ENCODE measurements at regions not wholly inside any gene's neighbourhood (a gene's known extent, or its start where the extent isn't known, plus 50 kb on each side); places are given as distances from the start of the nearest gene placed in this dataset.

DNA sequence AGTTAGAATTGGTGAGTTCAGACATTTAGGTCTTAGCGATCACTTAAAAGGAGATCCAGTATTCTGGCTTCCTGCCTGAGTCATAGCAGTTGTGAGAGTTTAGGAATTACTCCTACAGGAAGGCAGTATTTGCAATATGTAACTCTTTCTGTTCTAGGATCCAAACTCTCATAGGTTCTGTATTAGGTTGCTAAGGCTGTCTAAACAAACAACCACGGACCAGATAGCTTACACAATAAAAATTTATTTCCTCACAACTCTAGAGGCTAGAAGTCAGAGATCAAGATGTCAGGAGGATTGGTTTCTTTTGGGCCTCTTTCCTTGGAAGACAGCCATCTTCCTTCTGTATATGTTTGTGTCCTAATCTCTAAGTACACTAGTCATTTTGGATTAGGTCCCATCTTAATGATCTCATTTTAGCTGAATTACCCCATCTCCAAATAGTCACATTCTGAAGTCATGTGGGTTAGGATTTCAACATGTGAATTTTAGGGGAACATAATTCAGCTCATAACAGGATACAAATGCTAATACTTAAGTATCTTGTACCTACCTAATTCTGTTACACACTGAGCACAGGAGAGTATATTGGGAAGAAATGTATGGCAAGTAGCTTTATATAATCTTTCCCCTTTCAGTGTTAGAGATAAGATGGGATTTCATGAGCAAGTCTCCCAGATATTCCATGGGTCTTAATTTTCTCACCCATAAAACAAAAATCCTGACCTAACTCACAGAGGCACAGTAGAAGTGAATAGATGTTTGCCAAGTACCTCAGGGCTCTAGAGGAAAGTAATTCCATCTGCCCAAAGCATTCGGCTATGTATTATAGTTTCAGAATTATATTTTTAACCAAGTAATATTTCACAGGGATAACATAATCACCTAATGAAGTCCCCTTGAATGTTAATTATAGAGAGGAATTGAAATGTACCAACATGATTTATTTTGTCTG, 144.4 kb downstream of the PTBP2 start:
- no peaks in the 10 kb centered on the region for H3K9me2 ChIP-seq (replicated peaks; ENCODE audit: insufficient read depth, low read length)
- no peak overlapping the region for H2AFZ ChIP-seq (ENCODE audit: low read length)

DNA sequence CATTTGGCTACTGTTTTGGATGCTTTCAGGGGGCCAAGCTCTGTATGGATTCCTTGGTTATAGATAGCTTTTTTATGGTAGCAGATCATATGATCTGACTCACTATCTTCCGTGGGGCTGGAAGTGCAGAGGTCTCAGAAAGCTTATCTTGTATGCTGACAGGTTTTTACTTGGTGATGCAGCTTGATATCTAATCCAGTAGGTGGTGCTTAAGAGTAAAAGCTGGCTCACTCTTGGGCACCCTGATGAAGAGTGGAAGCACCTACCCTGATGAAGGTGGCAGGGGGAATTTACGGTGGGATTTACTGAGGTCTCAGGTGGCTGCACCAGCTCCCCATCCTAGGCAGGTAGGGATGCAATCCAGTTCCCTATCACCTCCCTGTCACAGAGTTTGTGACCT, 151.2 kb downstream of the PTBP2 start:
- no peak overlapping the region for H3K27ac ChIP-seq (ENCODE audit: low read length)
- no peaks in the 10 kb centered on the region for H3K9me2 ChIP-seq (replicated peaks; ENCODE audit: insufficient read depth, low read length)
- H3K9ac ChIP-seq (ENCODE audit: low read length), result no peak overlapping the region
- no peaks in the 10 kb centered on the region for H3K36me3 ChIP-seq (ENCODE audit: insufficient read depth, low read length)
- no peaks in the 10 kb centered on the region for H3K79me2 ChIP-seq (ENCODE audit: low read length)
- no peak overlapping the region for H2AFZ ChIP-seq (ENCODE audit: low read length)
- peaks cover 19% of the 10 kb centered on the region for H3K9me3 ChIP-seq (ENCODE audit: low read length)
- no peak overlapping the region for H3K4me2 ChIP-seq (ENCODE audit: low read depth, low read length, poor library complexity, severe bottlenecking)
- H4K20me1 ChIP-seq (ENCODE audit: insufficient read depth, low read depth, low read length), result no peaks in the 10 kb centered on the region
- H3K4me3 ChIP-seq (ENCODE audit: low read length), result no peak overlapping the region
- no peaks in the 10 kb centered on the region for H3K27me3 ChIP-seq (ENCODE audit: low read length)
- no peaks in the 10 kb centered on the region for H3K4me1 ChIP-seq (ENCODE audit: low read length)
- no peak for DNase-seq

More for the DNA sequence above, 144.4 kb downstream of the PTBP2 start:
- Histone ChIP-seq H3K4me2 (ENCODE audit: low read depth, low read length, poor library complexity, severe bottlenecking) (no peak overlapping the region), H4K20me1 (ENCODE audit: insufficient read depth, low read depth, low read length) (no peaks in the 10 kb centered on the region), H3K27ac (ENCODE audit: low read length) (no peak overlapping the region), H3K9ac (ENCODE audit: low read length) (no peak overlapping the region), H3K4me1 (ENCODE audit: low read length) (no peaks in the 10 kb centered on the region), H3K4me3 (ENCODE audit: low read length) (no peak overlapping the region), H3K9me3 (ENCODE audit: low read length) (no peaks in the 10 kb centered on the region), H3K36me3 (ENCODE audit: insufficient read depth, low read length) (no peaks in the 10 kb centered on the region), H3K27me3 (ENCODE audit: low read length) (no peaks in the 10 kb centered on the region), H3K79me2 (ENCODE audit: low read length) (no peaks in the 10 kb centered on the region)
- no peak for DNase-seq

DNA sequence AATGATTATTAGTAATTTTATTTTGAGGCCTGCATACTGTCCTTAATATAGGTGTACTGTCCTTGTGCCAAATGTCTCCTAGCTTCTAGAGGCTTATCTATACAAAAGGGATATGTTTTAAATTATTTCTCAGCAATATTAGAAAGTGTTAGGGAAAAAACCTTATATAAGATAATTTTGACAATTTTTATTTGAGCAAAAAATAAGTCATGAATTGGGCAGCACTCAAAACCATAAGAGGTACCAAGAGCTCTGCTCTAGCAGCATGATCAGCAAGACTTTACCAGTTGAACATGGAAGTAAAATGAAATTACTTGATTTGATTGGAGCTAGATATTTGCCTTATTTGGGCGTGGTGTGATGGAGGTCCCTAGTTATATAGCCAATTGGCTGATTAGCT, 157.1 kb downstream of the PTBP2 start:
- H2AFZ ChIP-seq (ENCODE audit: low read length), result no peak overlapping the region
- no peaks in the 10 kb centered on the region for H3K79me2 ChIP-seq (ENCODE audit: low read length)
- no peaks in the 10 kb centered on the region for H3K27me3 ChIP-seq (ENCODE audit: low read length)
- no peak overlapping the region for H3K27ac ChIP-seq (ENCODE audit: low read length)
- no peaks in the 10 kb centered on the region for H4K20me1 ChIP-seq (ENCODE audit: insufficient read depth, low read depth, low read length)
- no peak overlapping the region for H3K4me3 ChIP-seq (ENCODE audit: low read length)
- H3K9me2 ChIP-seq (replicated peaks; ENCODE audit: insufficient read depth, low read length), result no peaks in the 10 kb centered on the region
- no peak for DNase-seq
- H3K4me1 ChIP-seq (ENCODE audit: low read length), result no peaks in the 10 kb centered on the region
- no peaks in the 10 kb centered on the region for H3K36me3 ChIP-seq (ENCODE audit: insufficient read depth, low read length)
- no peaks in the 10 kb centered on the region for H3K9me3 ChIP-seq (ENCODE audit: low read length)
- no peak overlapping the region for H3K9ac ChIP-seq (ENCODE audit: low read length)
- no peak overlapping the region for H3K4me2 ChIP-seq (ENCODE audit: low read depth, low read length, poor library complexity, severe bottlenecking)

DNA sequence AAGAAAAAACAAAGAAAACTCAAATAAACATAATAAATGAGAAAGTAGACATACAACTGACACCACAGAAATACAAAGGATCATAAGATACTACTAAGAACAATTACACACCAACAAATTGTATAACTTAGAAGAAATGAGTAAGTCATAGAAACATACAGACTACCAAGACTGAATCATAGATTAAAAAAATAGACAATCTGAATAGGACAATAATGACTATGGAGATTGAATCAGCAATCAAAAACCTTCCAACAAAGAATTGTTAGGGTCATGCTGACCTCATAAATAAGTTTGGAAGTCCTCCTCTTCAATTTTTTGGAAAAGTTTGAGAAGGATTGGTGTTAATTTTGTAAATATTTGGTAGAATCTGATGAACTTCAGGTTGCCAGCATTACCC, 159.0 kb downstream of the PTBP2 start:
- Histone ChIP-seq H3K9me3 (ENCODE audit: low read length) (no peaks in the 10 kb centered on the region), H3K36me3 (ENCODE audit: insufficient read depth, low read length) (no peaks in the 10 kb centered on the region), H4K20me1 (ENCODE audit: insufficient read depth, low read depth, low read length) (no peaks in the 10 kb centered on the region), H3K27me3 (ENCODE audit: low read length) (no peaks in the 10 kb centered on the region), H2AFZ (ENCODE audit: low read length) (no peak overlapping the region), H3K9me2 (replicated peaks; ENCODE audit: insufficient read depth, low read length) (no peaks in the 10 kb centered on the region), H3K4me2 (ENCODE audit: low read depth, low read length, poor library complexity, severe bottlenecking) (no peak overlapping the region), H3K4me3 (ENCODE audit: low read length) (no peak overlapping the region), H3K9ac (ENCODE audit: low read length) (no peak overlapping the region), H3K4me1 (ENCODE audit: low read length) (no peaks in the 10 kb centered on the region), H3K27ac (ENCODE audit: low read length) (no peak overlapping the region), H3K79me2 (ENCODE audit: low read length) (no peaks in the 10 kb centered on the region)
- no peak for DNase-seq

GRCh38 chr1:96882096-96882495, 160.5 kb downstream of the PTBP2 start:
- Histone ChIP-seq H3K4me3 (ENCODE audit: low read length) (no peak overlapping the region), H2AFZ (ENCODE audit: low read length) (no peak overlapping the region), H3K4me2 (ENCODE audit: low read depth, low read length, poor library complexity, severe bottlenecking) (peak overlapping the region; percentile 19), H3K4me1 (ENCODE audit: low read length) (no peaks in the 10 kb centered on the region), H3K9ac (ENCODE audit: low read length) (no peak overlapping the region), H3K27ac (ENCODE audit: low read length) (no peak overlapping the region), H3K27me3 (ENCODE audit: low read length) (no peaks in the 10 kb centered on the region), H4K20me1 (ENCODE audit: insufficient read depth, low read depth, low read length) (no peaks in the 10 kb centered on the region), H3K79me2 (ENCODE audit: low read length) (no peaks in the 10 kb centered on the region), H3K36me3 (ENCODE audit: insufficient read depth, low read length) (no peaks in the 10 kb centered on the region), H3K9me2 (replicated peaks; ENCODE audit: insufficient read depth, low read length) (no peaks in the 10 kb centered on the region), H3K9me3 (ENCODE audit: low read length) (no peaks in the 10 kb centered on the region)
- no peak for DNase-seq

DNA sequence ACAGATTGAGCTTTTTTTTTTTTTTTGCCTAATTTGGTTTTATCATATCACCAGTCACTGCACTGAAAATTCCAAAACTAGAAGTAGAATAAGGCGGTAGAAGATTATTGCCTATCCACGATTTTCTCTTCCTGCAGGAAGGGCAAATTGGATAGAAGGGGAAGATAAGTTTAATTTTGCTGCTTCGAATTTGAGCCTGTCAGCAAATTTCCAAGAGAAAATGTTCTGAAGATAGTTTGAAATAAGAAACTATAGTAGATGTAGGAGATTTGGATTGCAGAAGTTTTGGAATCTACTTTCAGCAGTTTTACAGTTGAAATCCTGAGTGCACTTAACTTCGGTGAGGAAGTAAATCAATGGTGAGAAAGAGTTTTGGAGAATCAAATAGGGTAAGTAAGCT, 164.9 kb downstream of the PTBP2 start:
- Histone ChIP-seq H3K27ac (ENCODE audit: low read length) (no peak overlapping the region), H4K20me1 (ENCODE audit: insufficient read depth, low read depth, low read length) (no peaks in the 10 kb centered on the region), H3K9me3 (ENCODE audit: low read length) (no peaks in the 10 kb centered on the region), H2AFZ (ENCODE audit: low read length) (no peak overlapping the region), H3K79me2 (ENCODE audit: low read length) (no peaks in the 10 kb centered on the region), H3K27me3 (ENCODE audit: low read length) (no peaks in the 10 kb centered on the region), H3K4me1 (ENCODE audit: low read length) (no peaks in the 10 kb centered on the region), H3K9ac (ENCODE audit: low read length) (no peak overlapping the region), H3K4me2 (ENCODE audit: low read depth, low read length, poor library complexity, severe bottlenecking) (no peak overlapping the region), H3K4me3 (ENCODE audit: low read length) (no peak overlapping the region), H3K9me2 (replicated peaks; ENCODE audit: insufficient read depth, low read length) (no peaks in the 10 kb centered on the region), H3K36me3 (ENCODE audit: insufficient read depth, low read length) (no peaks in the 10 kb centered on the region)
- DNase-seq, result no peak

DNA sequence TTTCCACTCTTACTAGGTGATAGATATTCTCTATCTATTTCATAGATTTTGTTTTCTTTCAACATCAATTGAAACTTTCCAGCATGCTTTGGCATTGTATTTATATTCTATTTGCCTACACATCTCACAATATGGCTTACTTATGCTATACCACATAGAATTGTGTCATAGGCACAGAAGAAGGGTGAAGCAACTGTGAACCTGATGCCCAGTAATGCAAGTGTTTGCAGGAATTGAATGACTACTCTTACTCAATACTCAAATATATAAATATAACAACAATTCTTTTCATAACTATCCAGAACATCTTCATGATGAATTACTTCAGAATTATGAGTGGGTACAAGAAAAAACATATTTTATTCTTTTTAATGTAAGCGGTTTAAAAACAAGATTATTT, 165.9 kb downstream of the PTBP2 start:
- H3K79me2 ChIP-seq (ENCODE audit: low read length), result no peaks in the 10 kb centered on the region
- H3K27me3 ChIP-seq (ENCODE audit: low read length), result no peaks in the 10 kb centered on the region

DNA sequence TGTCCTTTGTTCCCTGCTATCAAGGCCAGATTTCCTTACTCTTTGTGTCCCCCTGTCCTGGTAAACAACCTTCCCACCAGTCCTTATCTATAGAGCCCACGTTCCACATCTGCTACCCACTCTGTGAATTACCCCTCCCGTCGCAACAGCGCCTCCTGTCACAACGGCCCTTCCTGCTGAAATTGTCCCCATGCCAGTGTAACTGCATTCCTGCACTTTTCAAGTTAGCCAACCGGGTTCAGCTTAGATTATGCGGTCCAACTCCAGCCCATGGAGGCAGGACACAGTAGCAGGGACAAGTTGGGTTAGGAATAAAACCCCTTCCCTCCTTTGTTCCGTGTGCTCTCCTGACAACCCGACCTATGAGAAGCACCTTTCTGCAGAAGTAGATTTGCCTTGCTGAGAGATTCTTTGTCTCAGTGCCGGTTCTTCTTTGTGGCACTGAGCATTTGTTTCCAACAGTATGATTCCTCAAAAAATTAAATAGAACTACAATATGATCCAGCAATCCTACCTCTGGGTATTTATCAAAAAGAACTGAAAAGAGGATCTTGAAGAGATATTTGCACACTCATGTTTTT, 180.3 kb downstream of the PTBP2 start:
- H3K9me2 ChIP-seq (replicated peaks; ENCODE audit: insufficient read depth, low read length), result no peaks in the 10 kb centered on the region
- no peak overlapping the region for H3K9ac ChIP-seq (ENCODE audit: low read length)
- H3K27ac ChIP-seq (ENCODE audit: low read length), result no peak overlapping the region
- no peak overlapping the region for H2AFZ ChIP-seq (ENCODE audit: low read length)
- H3K36me3 ChIP-seq (ENCODE audit: insufficient read depth, low read length), result no peaks in the 10 kb centered on the region
- peaks cover 4% of the 10 kb centered on the region; the same call in 1 of the 2 replicates for H3K9me3 ChIP-seq (ENCODE audit: low read length)
- H3K79me2 ChIP-seq (ENCODE audit: low read length), result no peaks in the 10 kb centered on the region
- DNase-seq, result no peak
- no peaks in the 10 kb centered on the region for H3K4me1 ChIP-seq (ENCODE audit: low read length)
- H3K27me3 ChIP-seq (ENCODE audit: low read length), result 0 out of 2 replicates have a peak, but pooled peaks cover 1% of the 10 kb centered on the region
- H3K4me3 ChIP-seq (ENCODE audit: low read length), result no peak overlapping the region
- no peak overlapping the region for H3K4me2 ChIP-seq (ENCODE audit: low read depth, low read length, poor library complexity, severe bottlenecking)
- H4K20me1 ChIP-seq (ENCODE audit: insufficient read depth, low read depth, low read length), result no peaks in the 10 kb centered on the region

More for the DNA sequence above, 165.9 kb downstream of the PTBP2 start:
- Histone ChIP-seq H3K4me1 (ENCODE audit: low read length) (no peaks in the 10 kb centered on the region), H4K20me1 (ENCODE audit: insufficient read depth, low read depth, low read length) (no peaks in the 10 kb centered on the region), H3K9me2 (replicated peaks; ENCODE audit: insufficient read depth, low read length) (no peaks in the 10 kb centered on the region), H3K4me2 (ENCODE audit: low read depth, low read length, poor library complexity, severe bottlenecking) (no peak overlapping the region), H2AFZ (ENCODE audit: low read length) (no peak overlapping the region), H3K9ac (ENCODE audit: low read length) (no peak overlapping the region), H3K27ac (ENCODE audit: low read length) (no peak overlapping the region), H3K4me3 (ENCODE audit: low read length) (no peak overlapping the region), H3K36me3 (ENCODE audit: insufficient read depth, low read length) (no peaks in the 10 kb centered on the region), H3K9me3 (ENCODE audit: low read length) (no peaks in the 10 kb centered on the region)
- DNase-seq, result no peak

All from Karpas-422 (cell line).